ENCODE measurements at regions not wholly inside any gene's neighbourhood (a gene's known extent, or its start where the extent isn't known, plus 50 kb on each side); places are given as distances from the start of the nearest gene placed in this dataset.
A peak's percentile ranks its signal among the peaks of the same experiment; 100 is the strongest.

GRCh38 chr1:172960454-172961208 lies 90.1 kb downstream of the TNFSF18 start:
- Histone ChIP-seq H3K9ac (replicated peaks in 1 of 4; ENCODE audit: extremely low read depth in 1 of 4, low read depth in 3 of 4, low read length in 3 of 4) (no peak overlapping the region), H3K27me3 (replicated peaks in 1 of 4; ENCODE audit: control insufficient read depth in 3 of 4, extremely low read depth in 1 of 4, insufficient read depth in 3 of 4, low read length in 3 of 4) (no peaks in the 10 kb centered on the region), H3K14ac (ENCODE audit: insufficient read length) (no peak overlapping the region), H3K79me2 (ENCODE audit: control insufficient read depth in 1 of 2, insufficient read depth in 2 of 2, low read length in 2 of 2) (no peaks in the 10 kb centered on the region), H2BK120ac (replicated peaks; ENCODE audit: low read depth, low read length) (no peak overlapping the region), H4K8ac (ENCODE audit: extremely low read depth, insufficient read depth, low read length) (no peak overlapping the region), H3K18ac (ENCODE audit: extremely low read depth, low read length) (no peak overlapping the region), H3K4me2 (ENCODE audit: insufficient read depth in 1 of 2, low read depth in 2 of 2, low read length in 2 of 2) (no peak overlapping the region), H3K56ac (replicated peaks; ENCODE audit: insufficient read length, low read depth, low read length) (no peak overlapping the region), H2AFZ (ENCODE audit: low read length) (0 out of 2 replicates have a peak overlapping the region, but pooled peaks have one; percentile 49), H4K5ac (ENCODE audit: insufficient read length, low read depth, low read length) (no peak overlapping the region), H2BK20ac (ENCODE audit: low read length) (no peak overlapping the region), H2BK15ac (ENCODE audit: low read length) (no peak overlapping the region), H3K4me1 (replicated peaks in 1 of 4; ENCODE audit: control insufficient read depth in 3 of 4, insufficient read depth in 4 of 4, low read length in 3 of 4) (no peaks in the 10 kb centered on the region), H3K23ac (ENCODE audit: insufficient read length) (no peak overlapping the region), H2AK5ac (ENCODE audit: low read depth, low read length) (no peak overlapping the region), H3K4ac (replicated peaks; ENCODE audit: insufficient read length, low read depth, low read length) (no peak overlapping the region), H3K4me3 (ENCODE audit: extremely low read depth in 1 of 4, insufficient read depth in 2 of 4, low read depth in 3 of 4, low read length in 4 of 4) (no peak overlapping the region), H4K20me1 (replicated peaks in 1 of 2; ENCODE audit: control insufficient read depth in 1 of 2, insufficient read depth in 2 of 2, low read length in 2 of 2) (no peaks in the 10 kb centered on the region), H4K91ac (replicated peaks; ENCODE audit: insufficient read length, low read length) (no peak overlapping the region), H2BK5ac (ENCODE audit: low read depth, low read length) (no peak overlapping the region), H3K27ac (ENCODE audit: low read depth, low read length) (no peak overlapping the region), H3K23me2 (ENCODE audit: low read depth, low read length) (no peaks in the 10 kb centered on the region; the same call in 1 of the 2 replicates), H3K79me1 (ENCODE audit: low read depth, low read length) (no peaks in the 10 kb centered on the region), H3K9me3 (ENCODE audit: insufficient read depth in 2 of 2, low read depth in 1 of 2, low read length in 1 of 2) (no peaks in the 10 kb centered on the region), H2BK12ac (ENCODE audit: low read depth, low read length) (no peak overlapping the region), H3K36me3 (ENCODE audit: control insufficient read depth in 2 of 4, insufficient read depth in 4 of 4, low read length in 3 of 4) (no peaks in the 10 kb centered on the region)
- no peak for FAIRE-seq
- no peak for DNase-seq (ENCODE audit: low read depth in 1 of 2, low spot score in 2 of 2)
- 83% methylated on average over 5 of the region's 5 CpGs; no CpG with 5 or more reads in 1 of the 2 experiments for whole genome bisulfite sequencing, 2 experiments (ENCODE audit: extremely low coverage in 1 of 2, insufficient coverage in 1 of 2, insufficient read length in 1 of 2, insufficient replicate concordance in 2 of 2, low coverage in 1 of 2, low lambda C conversion rate in 2 of 2, missing lambda C conversion rate in 1 of 2)
- no peak for TF ChIP-seq ASH2L (IDR thresholded peaks at IDR 0.05; ENCODE audit: low read length)
- ChIA-PET CTCF (ENCODE audit: partially characterized antibody) (interaction anchor here (0.8 kb wide), 1 partner anchor 10 kb away, joined by 3 read pairs; no protein-coding TSS in a partner anchor), POLR2A (ENCODE audit: partially characterized antibody) (interaction anchor here (0.7 kb wide), 1 partner anchor 1057 kb away, joined by 3 read pairs; no protein-coding TSS in a partner anchor)

Measured in H1 (cell line).